SKM-1 treated with dmso at 0.1 percent for 144 hours (cell line): ENCODE measurements at regions not wholly inside any gene's neighbourhood (a gene's known extent, or its start where the extent isn't known, plus 50 kb on each side); places are given as distances from the start of the nearest gene placed in this dataset.
"Not testable (repeated sequence)": the region's sequence is repeated elsewhere in the genome, so short reads cannot be mapped to it uniquely, and the experiment has no call there.

Experiments used
- DNase-seq: peaks from one replicate; lab custom pipeline; 2025; ENCODE audit not compliant: unreplicated experiment; lab: John Stamatoyannopoulos, UW

DNA sequence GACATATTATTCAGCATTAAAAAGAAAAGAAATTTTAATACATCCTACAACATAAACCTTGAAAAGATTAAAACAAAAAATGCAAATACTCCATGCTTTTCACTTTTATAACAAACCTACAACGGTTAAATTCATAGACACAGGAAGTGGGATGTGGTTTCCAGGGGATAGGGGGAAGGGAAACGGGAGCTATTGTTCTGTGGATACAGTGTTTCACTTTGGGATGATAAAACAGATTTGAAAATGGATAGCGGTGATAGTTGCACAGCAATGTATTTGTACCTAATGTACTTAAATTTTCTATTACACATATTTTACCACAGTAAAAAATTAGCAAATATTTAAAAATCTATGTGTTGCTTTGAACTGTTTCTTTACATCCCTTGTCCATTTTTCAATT, 368.0 kb downstream of the CDY2B start:
- not testable (repeated sequence) for DNase-seq

DNA sequence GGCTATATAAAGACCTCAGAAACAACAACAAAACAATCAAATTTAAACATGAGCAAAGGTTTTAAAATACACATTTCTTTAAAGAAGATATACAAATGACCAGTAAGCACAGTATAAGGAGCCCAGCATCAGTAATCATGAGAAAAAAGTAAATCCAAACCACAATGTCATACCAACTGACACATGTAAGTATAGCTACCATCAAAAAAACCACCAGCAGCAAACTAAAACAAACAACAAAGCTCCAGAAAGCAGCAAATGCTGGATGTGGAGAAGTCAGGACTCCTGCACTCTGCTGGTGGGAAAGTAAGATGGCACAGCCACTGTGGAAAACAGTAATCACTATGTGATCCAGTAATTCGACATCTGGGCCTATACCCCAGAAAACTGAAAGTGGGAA, 368.5 kb downstream of the CDY2B start:
- not testable (repeated sequence) for DNase-seq

DNA sequence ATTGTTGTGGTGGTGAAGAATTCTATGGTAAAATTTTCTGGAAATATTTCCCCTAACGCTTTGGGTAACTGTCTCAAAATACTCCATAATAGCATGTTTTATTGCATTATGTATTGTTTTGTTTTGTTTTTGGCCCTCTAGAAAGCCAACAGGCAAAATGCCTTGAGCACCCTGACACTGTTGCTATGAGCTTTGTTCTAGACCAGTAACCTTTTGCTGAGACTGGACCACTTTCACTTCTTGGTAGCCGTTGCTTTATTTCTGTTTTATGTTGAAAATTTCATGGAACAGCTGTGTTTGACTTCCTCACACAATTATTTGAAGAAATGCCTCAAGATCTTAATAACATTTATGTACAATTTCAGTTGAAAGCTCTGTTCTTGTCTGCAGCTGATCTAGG, 374.2 kb downstream of the CDY2B start:
- not testable (repeated sequence) for DNase-seq

DNA sequence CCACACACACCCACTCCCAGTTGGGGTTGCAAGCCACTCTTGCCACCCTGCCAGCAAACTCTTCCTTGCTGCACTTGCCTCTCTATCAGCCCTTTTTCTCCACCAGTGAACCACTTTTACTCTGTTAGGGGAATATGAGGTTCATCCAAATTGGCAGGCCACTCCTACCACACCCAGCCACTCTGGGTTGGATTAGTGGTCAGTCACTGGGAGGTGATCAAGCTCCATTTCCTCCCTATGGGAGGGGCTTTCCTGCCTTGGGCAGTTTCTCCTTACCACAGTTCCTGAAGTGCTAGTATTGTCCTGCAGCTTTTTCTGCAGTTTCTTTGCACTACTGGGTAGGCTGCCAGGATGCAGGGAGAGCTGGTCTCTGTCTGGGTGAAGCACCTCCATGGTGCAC, 395.3 kb downstream of the CDY2B start:
- DNase-seq, result not testable (repeated sequence)

DNA sequence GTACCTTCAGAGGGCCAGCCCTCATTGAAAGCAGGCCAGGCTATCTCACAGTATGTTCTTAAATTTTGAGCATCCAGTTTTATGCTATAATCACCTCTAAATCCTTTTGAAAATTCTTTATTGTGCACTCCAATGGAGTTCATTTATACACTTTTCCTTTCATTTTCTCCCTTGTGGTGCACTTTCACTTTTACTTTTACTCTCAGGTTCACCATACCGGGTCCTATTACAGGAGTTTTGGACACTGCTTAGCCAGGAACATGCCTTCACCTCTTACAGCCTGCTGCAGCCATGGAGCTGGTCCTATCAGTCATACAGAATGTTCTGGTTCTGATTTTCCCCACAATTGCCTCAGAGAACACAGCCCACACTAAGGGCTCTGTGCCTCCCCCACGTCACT, 395.9 kb downstream of the CDY2B start:
- DNase-seq, result not testable (repeated sequence)

DNA sequence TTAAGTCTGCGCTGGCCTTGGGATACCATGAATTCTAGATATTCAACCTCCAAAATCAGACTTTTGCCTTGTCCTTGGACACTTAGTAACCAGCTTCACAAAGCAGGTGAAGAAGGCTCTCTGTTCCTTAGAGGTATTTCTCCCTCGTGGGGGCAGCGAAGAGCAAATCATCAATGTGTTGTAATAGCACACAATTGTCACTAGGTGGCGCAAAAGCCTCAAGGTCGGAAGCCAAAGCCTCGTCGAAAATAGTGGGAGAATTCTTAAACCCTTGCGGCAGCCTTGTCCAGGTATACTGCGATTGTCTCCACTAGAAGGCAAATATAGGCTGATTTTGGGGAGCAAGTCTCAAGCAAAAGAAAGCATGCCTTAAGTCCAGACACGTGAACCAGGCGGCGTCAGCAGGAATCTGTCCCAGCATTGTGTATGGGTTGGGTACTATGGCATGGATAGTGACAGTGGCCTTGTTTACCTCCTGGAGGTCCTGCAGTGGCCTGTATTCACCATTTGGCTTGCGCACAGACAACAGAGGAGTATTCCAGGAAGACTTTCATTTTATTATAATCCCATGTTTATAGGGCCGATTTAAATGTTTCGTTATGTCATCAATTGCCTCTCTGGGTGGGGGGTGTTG, 398.5 kb downstream of the CDY2B start:
- DNase-seq, result not testable (repeated sequence)

DNA sequence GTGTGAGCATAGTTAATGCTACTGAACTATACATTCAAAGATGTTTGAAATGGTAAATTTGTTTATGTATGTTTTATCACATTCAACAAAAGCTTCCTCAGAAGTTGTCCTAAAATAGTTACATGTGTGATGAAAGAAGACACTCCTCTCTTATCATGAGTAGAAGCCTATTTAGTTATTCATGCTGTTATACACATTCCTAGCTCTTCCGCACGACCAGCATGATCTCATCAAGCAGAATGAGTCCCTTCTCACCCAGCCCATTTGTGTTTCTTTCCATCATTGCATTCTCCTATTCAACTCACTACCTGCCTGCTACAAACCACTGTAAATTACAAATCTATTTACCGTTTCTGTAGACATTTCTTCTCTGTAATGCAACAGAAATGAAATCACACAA, 408.0 kb downstream of the CDY2B start:
- DNase-seq, result not testable (repeated sequence)

DNA sequence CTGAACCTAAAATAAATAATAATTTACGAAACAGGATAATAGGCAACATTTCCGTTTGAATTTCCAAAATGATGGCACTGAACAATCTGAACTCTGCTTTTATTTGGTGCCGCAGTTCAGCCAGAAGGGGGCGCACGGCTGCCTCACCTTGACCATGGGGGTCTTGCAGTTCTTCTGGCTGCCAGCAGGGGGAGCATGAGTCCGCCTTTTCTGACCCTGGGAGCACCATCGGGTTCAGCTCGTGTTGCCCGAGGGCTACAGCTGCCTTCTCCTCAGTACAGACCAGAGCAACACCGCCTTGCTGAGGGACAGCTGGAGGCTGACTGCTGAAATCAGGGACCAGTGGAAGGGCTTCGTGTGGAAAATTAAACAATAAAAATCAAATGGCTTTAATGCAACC, 420.3 kb downstream of the CDY2B start:
- not testable (repeated sequence) for DNase-seq

DNA sequence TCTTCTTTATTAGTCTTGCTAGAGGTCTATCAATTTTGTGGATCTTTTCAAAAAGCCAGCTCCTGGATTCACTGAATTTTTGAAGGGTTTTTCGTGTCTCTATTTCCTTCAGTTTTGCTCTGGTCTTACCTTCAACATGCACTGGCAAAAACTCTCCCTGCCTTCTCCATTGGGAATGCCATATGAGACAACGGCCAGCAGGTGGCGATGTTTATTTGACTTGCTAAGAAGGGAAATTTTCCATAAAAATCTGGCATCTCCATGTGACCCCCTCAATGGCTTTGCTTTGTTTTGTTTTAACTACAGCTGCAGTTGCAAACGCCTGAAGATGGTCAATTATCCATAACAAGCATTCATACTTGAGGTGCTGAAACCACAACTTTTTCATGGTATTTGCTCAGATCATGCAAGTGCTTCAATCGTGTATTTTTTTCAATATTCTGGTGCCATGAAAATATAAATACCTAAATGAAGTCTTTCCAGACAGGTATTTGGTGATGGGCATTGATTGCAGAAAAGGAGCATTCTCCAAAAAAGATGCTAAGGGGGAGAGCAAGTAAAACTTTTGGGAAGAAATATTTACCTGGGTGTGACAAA, 449.4 kb downstream of the CDY2B start:
- DNase-seq, result peak; percentile 0

DNA sequence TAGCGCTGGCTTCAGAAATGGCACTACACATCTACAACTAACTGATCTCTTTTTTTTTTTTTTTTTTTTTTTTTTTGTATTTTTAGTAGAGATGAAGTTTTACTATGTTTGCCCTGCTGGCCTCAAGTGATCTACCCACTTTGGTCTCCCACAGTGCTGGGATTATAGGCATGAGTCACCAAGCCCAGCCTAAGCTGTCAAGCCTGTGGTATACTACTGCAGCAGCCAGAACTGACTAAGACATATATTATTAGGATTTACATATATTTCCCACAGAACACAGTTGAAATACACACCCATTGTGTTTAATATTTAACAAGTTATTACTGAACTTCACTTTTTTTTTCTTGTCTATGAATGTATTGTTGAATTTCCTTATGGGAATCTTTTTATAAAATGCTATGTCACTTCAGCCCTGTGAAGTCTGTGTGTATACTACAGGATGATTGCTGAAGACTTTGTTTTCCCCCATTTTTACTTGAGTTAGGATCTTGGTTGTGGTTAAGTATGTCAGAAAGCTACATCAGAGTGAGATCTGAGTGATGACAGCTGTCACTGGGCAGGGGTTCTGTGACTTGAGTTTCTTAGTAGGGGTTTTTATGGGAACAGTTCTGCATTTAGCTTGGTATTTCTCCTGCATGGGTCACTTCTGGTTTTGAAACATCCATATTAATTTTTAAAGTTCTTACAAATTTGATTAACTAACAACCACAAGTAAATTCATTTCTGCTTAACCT, 481.5 kb downstream of the CDY2B start:
- DNase-seq, result no peak

DNA sequence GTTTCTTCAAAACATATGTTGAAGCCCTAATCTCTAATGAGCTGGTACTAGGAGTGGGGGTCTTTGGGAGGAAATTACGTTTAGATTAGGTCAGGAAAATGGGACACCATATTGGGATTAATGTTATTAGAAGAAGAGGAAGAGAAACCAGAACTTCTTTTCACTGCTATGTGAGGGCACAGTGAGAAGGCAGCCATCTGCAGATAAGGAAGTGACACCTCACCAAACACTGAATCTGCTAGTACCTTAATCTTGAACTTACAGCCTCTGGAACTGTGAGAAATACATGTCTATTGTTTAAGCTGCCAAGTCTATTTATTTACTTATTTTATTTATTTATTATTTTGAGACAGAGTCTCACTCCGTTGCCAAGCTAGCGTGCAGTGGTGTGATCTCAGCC, 482.4 kb downstream of the CDY2B start:
- no peak for DNase-seq

DNA sequence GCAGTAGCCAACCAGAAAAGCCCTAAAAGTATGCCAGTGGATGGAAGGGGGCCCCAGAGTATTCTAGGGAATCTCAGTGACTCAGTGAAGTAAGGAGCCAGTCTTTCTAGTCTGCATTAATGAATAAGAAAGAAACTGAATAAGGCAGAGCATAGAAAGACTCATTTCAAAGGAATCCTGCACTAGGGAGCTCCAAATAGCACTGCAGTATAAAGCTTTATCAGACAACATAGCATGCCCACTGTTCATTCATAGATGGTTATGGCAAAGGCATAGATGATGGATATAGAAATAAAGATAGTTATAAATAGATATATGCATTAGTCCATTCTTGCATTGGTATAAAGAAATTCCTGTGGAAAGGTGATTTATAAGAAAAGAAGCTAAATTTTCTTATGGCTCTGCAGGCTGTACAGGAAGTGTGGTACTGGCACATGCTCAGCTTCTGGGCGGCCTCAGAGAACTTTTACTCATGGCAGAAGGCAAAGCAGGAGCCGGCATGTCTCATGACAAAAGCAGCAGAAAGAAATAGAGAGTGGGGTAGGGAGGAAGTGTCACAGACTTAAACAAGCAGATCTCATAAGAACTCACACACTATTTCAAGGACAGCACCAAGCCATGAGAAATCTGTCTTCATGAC, 498.5 kb downstream of the CDY2B start:
- no peak for DNase-seq

DNA sequence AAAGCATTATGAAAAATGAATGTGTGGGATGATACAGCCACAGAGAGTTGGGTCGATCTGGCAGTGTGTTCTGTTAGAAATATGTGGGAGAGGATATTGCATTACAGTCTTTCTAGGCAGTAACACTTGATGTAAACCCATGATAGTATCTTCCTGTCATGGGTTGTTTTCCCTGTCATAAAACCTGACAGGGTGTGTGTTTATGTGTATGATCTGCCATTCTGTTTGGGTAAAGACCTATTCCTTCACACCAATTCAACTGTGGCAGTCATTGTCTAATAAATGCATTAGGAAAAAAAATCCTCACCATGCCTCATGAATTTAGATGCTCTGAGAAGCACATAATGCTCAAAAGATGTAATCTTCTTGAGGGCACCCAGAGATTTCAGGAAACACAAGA, 501.7 kb downstream of the CDY2B start:
- no peak for DNase-seq

DNA sequence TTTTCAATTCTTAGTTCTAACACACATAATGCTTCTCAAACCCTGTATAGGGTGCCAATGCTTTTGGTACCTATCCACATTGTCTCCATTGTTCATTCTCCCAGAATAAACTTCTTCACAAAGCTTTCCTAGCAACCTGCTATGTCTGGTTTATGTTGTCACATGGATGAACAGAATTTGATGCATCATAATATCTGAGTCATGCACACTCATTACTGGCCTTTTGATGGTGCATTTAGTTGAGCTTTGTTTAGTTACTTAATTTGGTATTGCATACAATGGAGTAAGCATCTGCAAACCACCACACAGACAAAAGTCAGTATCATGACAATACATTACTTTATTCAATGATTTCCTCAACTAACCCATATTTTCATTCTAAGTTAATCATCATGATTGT, 511.6 kb downstream of the CDY2B start:
- DNase-seq, result no peak

DNA sequence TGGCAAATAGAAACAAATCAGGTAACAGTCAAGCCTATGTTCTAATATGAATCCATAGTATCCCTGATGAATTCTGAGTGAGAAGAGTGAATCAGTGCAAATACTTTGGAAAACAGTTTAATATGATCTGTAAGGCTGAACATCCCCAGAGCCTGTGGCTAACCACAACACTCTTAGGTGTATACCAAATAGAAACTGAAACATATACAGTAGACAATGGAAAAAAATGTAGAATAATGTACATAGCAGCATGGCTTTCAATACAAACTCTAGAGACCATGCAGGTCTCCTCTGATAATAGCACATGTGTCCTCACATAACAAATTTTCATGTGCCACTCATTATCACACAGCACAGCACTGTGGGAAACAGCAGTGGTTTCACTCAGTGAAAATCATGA, 513.6 kb downstream of the CDY2B start:
- DNase-seq, result no peak

DNA sequence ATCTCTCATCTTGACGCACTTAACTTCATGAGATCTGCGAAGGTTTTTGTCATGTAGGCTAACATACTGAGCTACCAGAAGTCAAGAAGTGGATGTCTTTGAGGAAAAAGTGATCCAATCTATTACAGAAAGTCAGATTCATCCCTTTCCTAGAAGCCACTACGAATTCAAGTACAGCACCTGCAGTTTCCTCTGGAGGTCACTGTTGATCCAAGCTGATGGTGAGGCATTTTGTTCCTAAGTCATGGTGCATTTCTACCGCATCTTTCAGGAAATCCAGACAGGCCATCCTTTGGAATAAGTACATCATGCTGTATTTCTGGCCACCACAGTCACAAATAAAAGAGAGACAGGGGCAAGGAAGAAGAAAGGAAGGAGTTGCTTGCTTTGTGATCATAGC, 541.0 kb downstream of the CDY2B start:
- no peak for DNase-seq

DNA sequence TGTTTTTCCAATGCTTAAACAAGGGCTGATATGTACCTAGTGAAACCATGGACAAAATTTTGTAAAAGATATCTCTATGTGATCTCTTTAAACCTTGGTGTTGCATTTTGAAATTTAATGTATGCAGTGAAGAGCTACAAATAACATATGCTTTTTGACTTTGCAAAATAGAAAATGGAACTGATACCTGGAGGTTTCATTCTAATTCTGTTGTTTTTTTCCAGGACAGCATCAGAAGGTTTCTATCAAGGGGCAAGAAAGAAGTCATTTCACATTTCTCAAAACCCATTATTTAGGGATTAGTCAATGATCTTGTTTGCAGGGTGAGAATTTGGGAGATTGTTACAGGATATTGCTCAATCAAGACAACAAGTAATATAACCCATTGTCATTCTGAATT, 549.3 kb downstream of the CDY2B start:
- no peak for DNase-seq

DNA sequence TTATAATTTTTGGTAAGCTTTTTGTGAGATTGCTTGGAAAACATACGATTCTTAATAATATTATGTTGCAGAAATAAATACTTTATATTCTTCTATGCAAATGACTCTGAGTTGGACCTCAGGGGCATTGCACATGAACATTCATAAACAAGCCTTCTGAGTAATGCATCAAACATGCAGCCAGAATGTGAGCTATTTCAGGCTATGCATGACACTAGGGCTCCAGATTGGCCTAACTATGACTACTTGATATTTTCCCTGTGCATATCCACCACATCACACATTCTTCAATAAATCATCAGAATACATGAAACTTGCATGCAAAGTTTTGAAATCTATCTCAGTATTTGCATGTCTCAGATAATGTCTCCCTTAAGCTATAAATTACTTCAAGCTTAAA, 560.1 kb downstream of the CDY2B start:
- no peak for DNase-seq

DNA sequence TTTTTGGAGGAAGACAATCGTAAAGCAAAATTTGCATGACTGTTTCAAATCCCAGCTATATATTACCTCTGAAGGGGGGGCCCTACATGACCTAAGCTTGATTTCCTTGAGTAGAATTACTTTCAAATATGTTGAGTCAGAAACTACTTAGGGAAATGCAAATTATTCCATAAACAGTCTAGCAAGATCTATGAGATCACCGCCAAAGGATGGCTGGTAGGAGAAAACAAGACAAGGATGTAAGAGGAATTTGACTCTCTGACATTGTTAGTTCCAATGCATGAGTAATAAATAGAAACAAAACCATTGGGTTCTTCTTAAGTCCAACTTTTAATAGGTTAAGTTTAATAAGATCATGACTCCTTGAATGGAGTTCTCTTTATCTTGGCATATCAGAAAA, 561.4 kb downstream of the CDY2B start:
- no peak for DNase-seq

DNA sequence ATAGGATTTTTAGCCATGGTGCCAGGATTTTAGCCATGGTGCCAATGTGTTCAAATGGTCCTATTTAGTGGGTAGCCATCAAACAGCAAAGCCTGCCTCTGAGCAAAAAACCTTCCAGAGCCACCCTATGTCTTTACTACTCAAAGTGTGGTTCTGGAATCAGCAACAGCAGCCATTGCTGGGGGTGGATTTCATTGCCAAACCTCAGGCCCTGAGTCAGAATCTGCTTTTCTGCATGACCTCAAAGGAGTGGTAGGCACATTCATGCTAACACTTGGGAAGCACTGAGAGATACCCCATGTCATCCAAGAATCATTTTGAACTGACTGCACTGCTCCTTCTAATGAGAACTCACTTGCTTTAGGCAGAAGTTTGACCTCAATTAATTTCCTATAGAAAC, 603.0 kb downstream of the CDY2B start:
- no peak for DNase-seq

DNA sequence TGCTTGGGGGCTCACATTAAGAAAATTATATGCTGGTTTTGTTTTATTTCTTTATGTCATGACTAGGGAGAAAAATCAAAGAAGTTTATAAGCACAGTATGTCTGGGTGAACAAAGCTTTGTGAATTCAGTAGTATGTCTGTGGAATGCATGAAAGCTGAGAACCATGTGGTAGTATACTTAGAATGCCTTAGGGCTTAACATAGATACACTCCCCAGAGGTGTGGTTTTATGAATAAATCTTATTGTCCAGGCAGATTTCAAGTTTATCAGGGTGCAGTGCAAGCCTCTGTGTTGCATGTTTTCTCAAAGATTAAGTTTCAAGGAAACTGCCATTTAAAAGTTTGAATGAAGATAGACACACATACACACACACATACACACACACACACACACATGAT, 620.5 kb downstream of the CDY2B start:
- no peak for DNase-seq

DNA sequence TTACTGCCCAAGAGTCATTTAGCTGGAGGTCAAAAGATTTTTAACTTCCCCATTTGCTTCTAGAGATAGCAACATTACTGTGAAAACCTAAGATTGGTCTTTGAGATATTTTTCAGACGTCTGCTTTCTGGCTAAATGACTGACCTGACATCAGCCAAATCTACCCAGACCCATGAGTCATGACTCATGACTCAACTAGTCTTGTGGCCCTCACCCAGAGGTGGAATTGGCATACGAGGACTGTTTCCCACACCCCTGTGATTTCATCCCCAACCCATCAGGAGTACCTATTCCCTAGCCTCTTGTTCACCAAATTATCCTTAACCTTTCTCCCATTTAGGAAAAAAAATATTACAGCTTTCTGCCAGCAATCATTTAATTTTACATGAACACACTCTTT, 641.6 kb downstream of the CDY2B start:
- DNase-seq, result no peak
